ENCODE measurements at regions not wholly inside any gene's neighbourhood (a gene's known extent, or its start where the extent isn't known, plus 50 kb on each side); places are given as distances from the start of the nearest gene placed in this dataset.
"Not testable (repeated sequence)": the region's sequence is repeated elsewhere in the genome, so short reads cannot be mapped to it uniquely, and the experiment has no call there.

DNA sequence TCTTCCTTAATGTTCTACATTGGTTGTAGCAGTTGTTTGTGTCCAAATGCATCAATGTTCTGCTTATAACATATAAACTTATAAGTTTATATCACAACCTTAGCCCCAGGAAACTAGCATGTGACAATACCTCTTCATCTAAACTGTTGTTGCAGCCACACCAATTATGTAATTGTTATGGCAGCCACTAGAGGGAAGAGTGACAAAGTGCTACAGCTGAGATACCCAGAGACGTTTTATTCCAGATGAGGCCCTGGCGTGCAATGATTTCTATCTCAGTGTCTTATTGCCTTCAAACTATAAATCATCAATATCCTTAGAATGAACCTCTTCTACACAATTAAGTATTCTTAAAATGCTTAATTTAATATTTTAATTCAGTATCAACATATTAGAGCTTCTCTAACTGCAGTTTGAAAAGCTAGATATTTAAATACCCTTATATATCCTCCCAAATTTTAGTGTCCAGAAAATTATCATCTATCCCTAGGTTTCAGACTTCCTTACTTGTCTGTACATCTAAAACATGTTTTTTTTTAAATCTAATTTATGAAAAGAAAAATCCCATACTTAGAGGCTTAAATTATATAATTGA is 171.6 kb downstream of the PCDH10 start:
- peak; percentile 3 to 47 for DNase-seq

GRCh38 chr4:133316909-133317308 is 167.8 kb downstream of the PCDH10 start:
- no peak overlapping the region for H3K4me3 ChIP-seq
- no peaks in the 10 kb centered on the region for H3K4me1 ChIP-seq
- DNase-seq, result no peak
- H3K36me3 ChIP-seq, result no peaks in the 10 kb centered on the region
- H3K9me3 ChIP-seq (replicated peaks), result no peaks in the 10 kb centered on the region
- no peak overlapping the region for H3K27ac ChIP-seq
- H3K27me3 ChIP-seq, result no peaks in the 10 kb centered on the region

More for the DNA sequence above, 171.6 kb downstream of the PCDH10 start:
- H3K9me3 ChIP-seq (replicated peaks), result no peaks in the 10 kb centered on the region
- no peak overlapping the region for H3K27ac ChIP-seq
- no peaks in the 10 kb centered on the region for H3K36me3 ChIP-seq
- H3K27me3 ChIP-seq, result no peaks in the 10 kb centered on the region
- no peak overlapping the region for H3K4me3 ChIP-seq
- H3K4me1 ChIP-seq, result no peaks in the 10 kb centered on the region

DNA sequence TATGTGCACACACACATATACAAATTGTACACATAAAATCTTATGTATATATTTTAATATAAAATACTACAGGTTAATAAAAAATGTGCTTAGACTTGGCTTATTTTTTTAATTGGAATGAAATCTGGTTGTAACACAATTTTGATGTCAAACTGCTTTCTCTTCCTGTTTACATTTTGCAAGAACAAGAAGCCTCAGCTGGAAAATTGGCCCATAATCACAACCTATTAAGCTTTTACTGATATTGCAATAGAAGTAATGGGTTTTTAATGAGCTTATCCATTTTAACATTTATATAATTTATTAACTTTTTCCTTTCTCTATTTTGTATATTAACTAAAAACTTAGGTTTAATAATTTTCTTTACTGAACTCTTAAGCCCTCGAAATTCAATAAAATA is 165.9 kb downstream of the PCDH10 start:
- no peaks in the 10 kb centered on the region for H3K36me3 ChIP-seq
- DNase-seq, result no peak
- no peak overlapping the region for H3K27ac ChIP-seq
- H3K4me1 ChIP-seq, result no peaks in the 10 kb centered on the region
- no peak overlapping the region for H3K4me3 ChIP-seq
- H3K27me3 ChIP-seq, result no peaks in the 10 kb centered on the region
- H3K9me3 ChIP-seq (replicated peaks), result no peaks in the 10 kb centered on the region

DNA sequence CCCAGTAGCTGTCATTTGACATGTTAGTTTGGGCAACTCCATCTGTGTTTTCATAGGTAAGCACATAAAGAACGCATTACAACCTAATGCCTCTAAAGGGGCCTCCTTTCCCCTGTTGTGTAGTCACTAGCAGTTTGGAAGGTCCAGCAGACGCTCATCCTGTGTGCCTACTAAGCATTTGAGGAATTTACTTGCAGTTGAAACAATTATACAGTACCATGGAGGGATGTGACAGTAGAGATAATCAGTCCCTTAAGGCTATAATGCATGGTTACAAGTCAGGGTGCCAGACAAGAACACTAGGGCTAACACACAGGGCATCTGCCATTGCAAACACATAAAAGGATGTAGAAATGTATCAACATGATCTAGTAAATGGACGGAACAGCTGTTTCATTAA is 138.3 kb downstream of the PCDH10 start:
- no peak for DNase-seq
- no peaks in the 10 kb centered on the region for H3K9me3 ChIP-seq (replicated peaks)
- no peak overlapping the region for H3K4me3 ChIP-seq
- H3K4me1 ChIP-seq, result no peaks in the 10 kb centered on the region
- no peak overlapping the region for H3K27ac ChIP-seq
- no peaks in the 10 kb centered on the region for H3K27me3 ChIP-seq
- H3K36me3 ChIP-seq, result no peaks in the 10 kb centered on the region

GRCh38 chr4:133278591-133278990 is 129.5 kb downstream of the PCDH10 start:
- Histone ChIP-seq H3K27ac (no peak overlapping the region), H3K9me3 (replicated peaks) (no peaks in the 10 kb centered on the region), H3K27me3 (no peaks in the 10 kb centered on the region), H3K4me3 (no peak overlapping the region), H3K4me1 (no peaks in the 10 kb centered on the region), H3K36me3 (no peaks in the 10 kb centered on the region)
- no peak for DNase-seq

GRCh38 chr4:133277940-133278339 is 128.8 kb downstream of the PCDH10 start:
- H3K4me3 ChIP-seq; H3K27ac ChIP-seq; H3K27me3 ChIP-seq; H3K9me3 ChIP-seq (replicated peaks); H3K36me3 ChIP-seq; H3K4me1 ChIP-seq; DNase-seq: not testable (repeated sequence)

- Histone ChIP-seq H3K4me1 (no peaks in the 10 kb centered on the region), H3K4me3 (no peak overlapping the region), H3K27me3 (no peaks in the 10 kb centered on the region), H3K36me3 (no peaks in the 10 kb centered on the region), H3K9me3 (replicated peaks) (no peaks in the 10 kb centered on the region), H3K27ac (no peak overlapping the region)
- DNase-seq, result no peak
Observed at GRCh38 chr4:133275246-133275645, 126.2 kb downstream of the PCDH10 start.

DNA sequence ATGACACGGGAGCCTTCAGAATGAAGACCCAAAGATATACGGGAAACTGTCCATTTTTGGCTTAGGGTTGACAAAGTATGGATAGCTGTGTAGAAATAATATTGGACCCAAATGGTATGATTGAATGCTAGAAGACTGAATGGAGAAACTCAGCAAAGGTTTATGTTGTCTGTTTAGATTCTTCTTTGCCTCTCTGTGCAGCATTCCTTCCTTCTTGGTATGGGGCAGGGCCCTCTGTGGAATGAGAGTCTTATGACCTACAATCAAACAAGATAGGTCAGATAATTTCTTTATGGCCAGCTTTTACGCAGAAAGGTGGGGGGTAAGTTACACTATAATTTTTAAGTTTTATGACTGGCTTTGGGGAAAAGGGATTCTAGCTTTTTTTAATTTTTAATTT is 124.3 kb downstream of the PCDH10 start:
- Histone ChIP-seq H3K27me3 (no peaks in the 10 kb centered on the region), H3K4me1 (no peaks in the 10 kb centered on the region), H3K4me3 (no peak overlapping the region), H3K9me3 (replicated peaks) (no peaks in the 10 kb centered on the region), H3K27ac (no peak overlapping the region), H3K36me3 (no peaks in the 10 kb centered on the region)
- no peak for DNase-seq

- H3K4me3 ChIP-seq, result no peak overlapping the region
- H3K4me1 ChIP-seq, result no peaks in the 10 kb centered on the region
- no peak for DNase-seq
- no peaks in the 10 kb centered on the region for H3K36me3 ChIP-seq
- no peaks in the 10 kb centered on the region for H3K9me3 ChIP-seq (replicated peaks)
- no peaks in the 10 kb centered on the region for H3K27me3 ChIP-seq
- no peak overlapping the region for H3K27ac ChIP-seq
Observed at GRCh38 chr4:133270021-133270570, 121.0 kb downstream of the PCDH10 start.

- no peaks in the 10 kb centered on the region for H3K36me3 ChIP-seq
- DNase-seq, result no peak
- H3K9me3 ChIP-seq (replicated peaks), result no peaks in the 10 kb centered on the region
- H3K27me3 ChIP-seq, result no peaks in the 10 kb centered on the region
- H3K4me3 ChIP-seq, result no peak overlapping the region
- no peaks in the 10 kb centered on the region for H3K4me1 ChIP-seq
- H3K27ac ChIP-seq, result no peak overlapping the region
Observed at GRCh38 chr4:133268205-133268604, 119.1 kb downstream of the PCDH10 start.

GRCh38 chr4:133267506-133267905 is 118.4 kb downstream of the PCDH10 start:
- H3K27ac ChIP-seq; H3K4me1 ChIP-seq; DNase-seq; H3K36me3 ChIP-seq; H3K4me3 ChIP-seq; H3K27me3 ChIP-seq; H3K9me3 ChIP-seq (replicated peaks): not testable (repeated sequence)

DNA sequence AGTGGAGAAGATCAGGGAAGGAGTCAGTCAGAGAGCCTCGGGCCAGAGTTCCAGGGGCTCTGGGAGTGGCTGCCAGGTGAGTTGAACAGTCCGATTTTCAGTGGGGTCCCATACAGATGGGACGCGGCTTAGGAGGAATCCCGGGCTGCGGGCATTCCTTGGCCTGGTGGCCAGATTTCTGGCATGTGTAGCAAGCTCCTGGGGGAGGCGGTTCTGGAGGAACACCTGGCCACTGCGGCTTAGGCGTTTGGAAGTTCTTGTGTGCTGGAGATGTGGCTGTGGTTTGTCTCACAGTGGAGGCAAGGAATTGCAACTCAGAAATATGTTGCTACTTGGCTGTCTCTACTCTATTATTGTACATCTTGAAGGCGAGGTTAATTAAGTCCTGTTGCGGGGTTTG is 117.9 kb downstream of the PCDH10 start:
- H3K27ac ChIP-seq; H3K36me3 ChIP-seq; DNase-seq; H3K4me3 ChIP-seq; H3K9me3 ChIP-seq (replicated peaks); H3K27me3 ChIP-seq; H3K4me1 ChIP-seq: not testable (repeated sequence)

DNA sequence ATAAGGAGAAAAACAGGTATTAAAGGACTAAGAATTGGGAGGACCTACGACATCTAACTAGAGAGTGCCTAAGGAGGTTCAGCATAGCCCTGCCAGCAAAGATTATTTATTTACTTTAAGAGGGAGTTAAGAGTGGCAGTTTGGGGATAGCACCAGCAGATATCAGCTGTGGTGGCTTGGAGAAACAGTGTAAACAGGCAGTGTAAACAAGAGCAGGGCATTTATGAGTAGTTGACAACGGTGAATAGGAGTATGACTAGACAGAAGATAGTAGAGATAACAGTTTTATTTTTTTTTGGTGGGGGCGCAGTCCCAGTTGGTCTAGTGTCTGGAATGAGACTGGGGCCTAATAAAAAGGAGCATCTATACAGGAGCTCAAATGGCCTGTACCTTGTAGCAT is 115.2 kb downstream of the PCDH10 start:
- not testable (repeated sequence) for H3K36me3 ChIP-seq; DNase-seq; H3K4me3 ChIP-seq; H3K27me3 ChIP-seq; H3K27ac ChIP-seq; H3K9me3 ChIP-seq (replicated peaks); H3K4me1 ChIP-seq

GRCh38 chr4:133263104-133263503 is 114.0 kb downstream of the PCDH10 start:
- no peak overlapping the region for H3K4me3 ChIP-seq
- no peak overlapping the region for H3K27ac ChIP-seq

GRCh38 chr4:133247861-133248260 is 98.8 kb downstream of the PCDH10 start:
- no peak overlapping the region for H3K4me3 ChIP-seq
- no peaks in the 10 kb centered on the region for H3K27me3 ChIP-seq
- H3K36me3 ChIP-seq, result no peaks in the 10 kb centered on the region
- no peak for DNase-seq
- no peaks in the 10 kb centered on the region for H3K4me1 ChIP-seq
- no peak overlapping the region for H3K27ac ChIP-seq
- H3K9me3 ChIP-seq (replicated peaks), result no peaks in the 10 kb centered on the region

More at GRCh38 chr4:133263104-133263503, 114.0 kb downstream of the PCDH10 start:
- H3K9me3 ChIP-seq (replicated peaks), result no peaks in the 10 kb centered on the region
- no peaks in the 10 kb centered on the region for H3K4me1 ChIP-seq
- no peaks in the 10 kb centered on the region for H3K27me3 ChIP-seq
- DNase-seq, result no peak
- H3K36me3 ChIP-seq, result no peaks in the 10 kb centered on the region

DNA sequence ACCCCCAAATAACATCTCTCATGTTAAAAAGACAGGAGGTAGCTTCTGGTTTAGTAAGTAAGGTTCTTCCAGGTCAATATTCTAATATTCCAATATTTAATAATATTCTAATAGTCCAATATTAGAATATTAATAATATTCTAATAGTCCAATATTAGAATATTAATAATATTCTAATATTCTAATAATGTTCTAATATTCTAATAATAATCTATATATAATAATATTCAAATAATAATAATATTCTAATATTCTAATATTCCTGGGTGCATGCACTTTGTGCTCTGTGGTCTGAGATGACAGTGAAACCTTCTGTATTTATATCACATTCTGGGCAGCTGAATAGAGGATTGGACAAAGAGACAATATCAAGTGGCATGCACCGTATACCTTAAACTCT is 96.1 kb downstream of the PCDH10 start:
- no peaks in the 10 kb centered on the region for H3K9me3 ChIP-seq (replicated peaks)
- no peak overlapping the region for H3K27ac ChIP-seq
- no peaks in the 10 kb centered on the region for H3K36me3 ChIP-seq
- no peak for DNase-seq
- no peak overlapping the region for H3K4me3 ChIP-seq
- H3K27me3 ChIP-seq, result no peaks in the 10 kb centered on the region
- H3K4me1 ChIP-seq, result no peaks in the 10 kb centered on the region
